ENCODE measurements at regions not wholly inside any gene's neighbourhood (a gene's known extent, or its start where the extent isn't known, plus 50 kb on each side); places are given as distances from the start of the nearest gene placed in this dataset.

- DNase-seq (ENCODE audit: low read depth, low spot score) (no peak), ATAC-seq (no peak)
- H2AFZ ChIP-seq (ENCODE audit: low read depth, low read length, poor library complexity, severe bottlenecking) = no peak overlapping the region
- no peaks in the 10 kb centered on the region for H3K9me3 ChIP-seq (ENCODE audit: control insufficient read depth in 1 of 2, insufficient read depth in 1 of 2, low read depth in 1 of 2, low read length in 2 of 2)
- intact Hi-C loops (cut with micrococcal nuclease) = no loop called here
- H3K79me2 ChIP-seq (ENCODE audit: insufficient read depth, low read length) = no peaks in the 10 kb centered on the region
- BruUV-seq (replicated peaks) = no TSS peak
- no peak overlapping the region for H3K9ac ChIP-seq (ENCODE audit: low read length)
- CTCF ChIA-PET = no interaction called here
- H3K4me2 ChIP-seq (ENCODE audit: low read length) = no peak overlapping the region
- POLR2A ChIA-PET = no interaction called here
- RAD21 ChIA-PET (ENCODE audit: low non-redundant PET in 1 of 2, low total read pairs in 2 of 2, uncharacterized antibody in 2 of 2, unreplicated experiment in 2 of 2) = no interaction called here
- no peaks in the 10 kb centered on the region for H3K36me3 ChIP-seq (ENCODE audit: control insufficient read depth in 1 of 2, insufficient read depth in 2 of 2, low read length in 2 of 2)
- TF ChIP-seq ZNF274 (IDR thresholded peaks at IDR 0.05; ENCODE audit: low read depth, low read length) = no peak
- no peak for TF ChIP-seq JUND (IDR thresholded peaks at IDR 0.05)
- TF ChIP-seq ATF3 (IDR thresholded peaks at IDR 0.05) = no peak
- TF ChIP-seq SIN3A (IDR thresholded peaks at IDR 0.05; ENCODE audit: low read depth) = no peak
- no peak for TF ChIP-seq EGR1 (IDR thresholded peaks at IDR 0.05; ENCODE audit: low read depth)
- TF ChIP-seq RAD21 (IDR thresholded peaks at IDR 0.05; ENCODE audit: low read depth) = no peak
- no peak for TF ChIP-seq ZBTB33 (IDR thresholded peaks at IDR 0.05; ENCODE audit: extremely low read depth, insufficient replicate concordance, low read length)
- no peak for TF ChIP-seq ZFX (IDR thresholded peaks at IDR 0.05)
- TF ChIP-seq SRF (IDR thresholded peaks at IDR 0.05; ENCODE audit: low read depth) = no peak
- H3K4me3 ChIP-seq (replicated peaks in 1 of 2; ENCODE audit: low read depth in 1 of 2, low read length in 2 of 2) = no peak overlapping the region
- no peaks in the 10 kb centered on the region for H3K27me3 ChIP-seq (ENCODE audit: insufficient read depth, low read length)
- H3K27ac ChIP-seq (ENCODE audit: low read depth, low read length) = no peak overlapping the region
- H4K20me1 ChIP-seq (ENCODE audit: insufficient read depth) = no peaks in the 10 kb centered on the region
- H3K4me1 ChIP-seq (ENCODE audit: control insufficient read depth in 1 of 2, insufficient read depth in 2 of 2, low read length in 2 of 2) = no peaks in the 10 kb centered on the region
- no peaks in the 10 kb centered on the region for H3K9me2 ChIP-seq (ENCODE audit: insufficient read depth)
These were observed 223.0 kb upstream of the MCTP2 start for GRCh38 chr15:94008104-94009074.
